ENCODE measurements at regions not wholly inside any gene's neighbourhood (a gene's known extent, or its start where the extent isn't known, plus 50 kb on each side); places are given as distances from the start of the nearest gene placed in this dataset.

GRCh38 chr20:41894255-41894963 lies 276.2 kb upstream of the CHD6 start:
- BruUV-seq (replicated peaks) = no TSS peak
- Histone ChIP-seq H3K4me1 (no peaks in the 10 kb centered on the region), H3K36me3 (ENCODE audit: control insufficient read depth, insufficient read depth, low read length) (no peaks in the 10 kb centered on the region), H3K9me3 (no peaks in the 10 kb centered on the region), H3K4me3 (ENCODE audit: low read depth, low read length) (no peak overlapping the region), H3K27me3 (replicated peaks; ENCODE audit: control insufficient read depth, insufficient read depth, low read length) (no peaks in the 10 kb centered on the region)
- intact Hi-C loops (cut with micrococcal nuclease; ENCODE audit: unreplicated experiment) = loop anchor here (5.0 kb wide), 1 partner anchor 373 kb away; no protein-coding TSS in a partner anchor
- peaks cover 26% of the 10 kb centered on the region for H3K27me3 Mint-ChIP-seq (ENCODE audit: insufficient read depth, unreplicated experiment)
- CTCF ChIA-PET = interaction anchor here (0.8 to 1.2 kb wide), 2 partner anchors 156 to 188 kb away, joined by 5 to 9 read pairs; no protein-coding TSS in a partner anchor
- no peaks in the 10 kb centered on the region for H3K36me3 Mint-ChIP-seq (ENCODE audit: insufficient read depth, unreplicated experiment)
- POLR2A ChIA-PET = interaction anchor here (0.7 kb wide), 1 partner anchor 191 kb away, joined by 9 read pairs; no protein-coding TSS in a partner anchor
- no peaks in the 10 kb centered on the region for H3K4me1 Mint-ChIP-seq (ENCODE audit: low read depth, unreplicated experiment)
- DNase-seq = no peak
- no peak for TF ChIP-seq CTCF (IDR thresholded peaks at IDR 0.05; ENCODE audit: insufficient read depth in 1 of 2, low read depth in 1 of 2, low read length in 1 of 2, severe bottlenecking in 1 of 2, unreplicated experiment in 1 of 2)
- H3K27ac Mint-ChIP-seq (ENCODE audit: unreplicated experiment) = no peak overlapping the region
- no peak overlapping the region for H3K4me3 Mint-ChIP-seq (ENCODE audit: unreplicated experiment)
- no peaks in the 10 kb centered on the region for H3K9me3 Mint-ChIP-seq (ENCODE audit: unreplicated experiment)

GRCh38 chr20:41892031-41892430 lies 273.9 kb upstream of the CHD6 start:
- H3K27me3 Mint-ChIP-seq (ENCODE audit: insufficient read depth, unreplicated experiment) = peaks cover 24% of the 10 kb centered on the region
- H3K4me3 Mint-ChIP-seq (ENCODE audit: unreplicated experiment) = no peak overlapping the region
- H3K9me3 ChIP-seq = no peaks in the 10 kb centered on the region
- BruUV-seq (replicated peaks) = no TSS peak
- no peaks in the 10 kb centered on the region; the same call in 1 of the 2 replicates for H3K27me3 ChIP-seq (replicated peaks; ENCODE audit: control insufficient read depth, insufficient read depth, low read length)
- CTCF ChIA-PET = no interaction called here
- TF ChIP-seq CTCF (IDR thresholded peaks at IDR 0.05; ENCODE audit: insufficient read depth in 1 of 2, low read depth in 1 of 2, low read length in 1 of 2, severe bottlenecking in 1 of 2, unreplicated experiment in 1 of 2) = no peak
- POLR2A ChIA-PET = no interaction called here
- no peak for DNase-seq
- H3K4me3 ChIP-seq (ENCODE audit: low read depth, low read length) = no peak overlapping the region
- H3K36me3 Mint-ChIP-seq (ENCODE audit: insufficient read depth, unreplicated experiment) = no peaks in the 10 kb centered on the region
- H3K4me1 ChIP-seq = no peaks in the 10 kb centered on the region
- no peak overlapping the region for H3K27ac Mint-ChIP-seq (ENCODE audit: unreplicated experiment)
- no peaks in the 10 kb centered on the region for H3K9me3 Mint-ChIP-seq (ENCODE audit: unreplicated experiment)
- intact Hi-C loops (cut with micrococcal nuclease; ENCODE audit: unreplicated experiment) = loop anchor here (5.0 kb wide), 1 partner anchor 375 kb away; no protein-coding TSS in a partner anchor
- H3K4me1 Mint-ChIP-seq (ENCODE audit: low read depth, unreplicated experiment) = no peaks in the 10 kb centered on the region
- no peaks in the 10 kb centered on the region for H3K36me3 ChIP-seq (ENCODE audit: control insufficient read depth, insufficient read depth, low read length)

- Histone ChIP-seq H3K4me1 (no peaks in the 10 kb centered on the region), H3K36me3 (ENCODE audit: control insufficient read depth, insufficient read depth, low read length) (no peaks in the 10 kb centered on the region), H3K27me3 (replicated peaks; ENCODE audit: control insufficient read depth, insufficient read depth, low read length) (no peaks in the 10 kb centered on the region; the same call in 1 of the 2 replicates), H3K9me3 (no peaks in the 10 kb centered on the region), H3K4me3 (ENCODE audit: low read depth, low read length) (no peak overlapping the region)
- intact Hi-C loops (cut with micrococcal nuclease; ENCODE audit: unreplicated experiment) = loop anchor here (2.0 to 5.0 kb wide), 3 partner anchors 151 to 377 kb away; no protein-coding TSS in a partner anchor
- DNase-seq = no peak
- Mint-ChIP-seq H3K9me3 (ENCODE audit: unreplicated experiment) (no peaks in the 10 kb centered on the region), H3K4me1 (ENCODE audit: low read depth, unreplicated experiment) (no peaks in the 10 kb centered on the region), H3K4me3 (ENCODE audit: unreplicated experiment) (no peak overlapping the region), H3K27ac (ENCODE audit: unreplicated experiment) (no peak overlapping the region), H3K27me3 (ENCODE audit: insufficient read depth, unreplicated experiment) (peaks cover 19% of the 10 kb centered on the region), H3K36me3 (ENCODE audit: insufficient read depth, unreplicated experiment) (no peaks in the 10 kb centered on the region)
- no TSS peak for BruUV-seq (replicated peaks)
- no peak for TF ChIP-seq CTCF (IDR thresholded peaks at IDR 0.05; ENCODE audit: insufficient read depth in 1 of 2, low read depth in 1 of 2, low read length in 1 of 2, severe bottlenecking in 1 of 2, unreplicated experiment in 1 of 2)
- ChIA-PET POLR2A (no interaction called here), CTCF (interaction anchor here (0.6 to 1.4 kb wide), 3 partner anchors 129 to 469 kb away, joined by 3 to 4 read pairs (median 3); no protein-coding TSS in a partner anchor)
These were observed 271.7 kb upstream of the CHD6 start for GRCh38 chr20:41889844-41890224.

Data from Caco-2 (cell line).